Astrocyte (in vitro differentiated cells and primary cell): ENCODE measurements at regions not wholly inside any gene's neighbourhood (a gene's known extent, or its start where the extent isn't known, plus 50 kb on each side); places are given as distances from the start of the nearest gene placed in this dataset.

Experiments used
- DNase-seq: peaks from one replicate; pipeline ENCODE4 v3.0.0-alpha.2; 2010; ENCODE audit warnings: low read depth
- FAIRE-seq: peaks from 2 replicates; lab custom pipeline; 2011; peaks lifted over from hg19 to GRCh38; lab: Jason Lieb, UNC
- H2AFZ ChIP-seq: 2 replicates; pipeline ENCODE4 v1.6.0; 2012; ENCODE audit warnings: low read depth, low read length, inconsistent platforms
- H3K27ac ChIP-seq: 2 replicates; pipeline ENCODE4 v1.5.1; 2011; ENCODE audit warnings: low read depth, low read length, inconsistent platforms
- H3K27me3 ChIP-seq: 2 replicates; pipeline ENCODE4 v1.6.0; 2011; ENCODE audit warnings: low read length, inconsistent platforms; ENCODE audit not compliant: insufficient read depth
- H3K36me3 ChIP-seq: 2 replicates; pipeline ENCODE4 v1.5.1; 2011; ENCODE audit warnings: low read length, inconsistent platforms; ENCODE audit not compliant: insufficient read depth
- H3K4me1 ChIP-seq: 2 replicates; pipeline ENCODE4 v1.5.1; 2011; ENCODE audit warnings: low read length, inconsistent platforms; ENCODE audit not compliant: insufficient read depth
- H3K4me2 ChIP-seq: 2 replicates; pipeline ENCODE4 v1.6.0; 2012; ENCODE audit warnings: low read length, inconsistent platforms
- H3K4me3 ChIP-seq: 2 replicates; pipeline ENCODE4 v1.5.1; 2011; ENCODE audit warnings: low read depth, mild to moderate bottlenecking, low read length, inconsistent platforms; ENCODE audit not compliant: insufficient read depth
- H3K79me2 ChIP-seq: 2 replicates; pipeline ENCODE4 v1.6.0; 2012; ENCODE audit warnings: mild to moderate bottlenecking, low read length, inconsistent platforms; ENCODE audit not compliant: insufficient read depth
- H3K9ac ChIP-seq: 2 replicates; pipeline ENCODE4 v1.6.0; 2012; ENCODE audit warnings: mild to moderate bottlenecking, low read length, inconsistent platforms
- H3K9me3 ChIP-seq: 2 replicates; pipeline ENCODE4 v1.5.1; 2012; ENCODE audit warnings: low read depth, mild to moderate bottlenecking, low read length, inconsistent platforms; ENCODE audit not compliant: insufficient read depth
- H4K20me1 ChIP-seq: 2 replicates; pipeline ENCODE4 v1.6.0; 2012; ENCODE audit warnings: low read length, inconsistent platforms; ENCODE audit not compliant: insufficient read depth
- H3K27ac Mint-ChIP-seq: one replicate; pipeline ENCODE4 v1.8.0; 2021; ENCODE audit warnings: mild to moderate bottlenecking, mixed read lengths; ENCODE audit not compliant: unreplicated experiment
- H3K27me3 Mint-ChIP-seq: one replicate; pipeline ENCODE4 v1.8.0; 2021; ENCODE audit warnings: low read depth, mixed read lengths; ENCODE audit not compliant: unreplicated experiment
- H3K36me3 Mint-ChIP-seq: one replicate; pipeline ENCODE4 v1.8.0; 2021; ENCODE audit warnings: low read depth, mixed read lengths; ENCODE audit not compliant: unreplicated experiment
- H3K4me1 Mint-ChIP-seq: one replicate; pipeline ENCODE4 v1.8.0; 2021; ENCODE audit warnings: low read depth, mixed read lengths; ENCODE audit not compliant: unreplicated experiment
- H3K4me3 Mint-ChIP-seq: one replicate; pipeline ENCODE4 v1.8.0; 2021; ENCODE audit warnings: mild to moderate bottlenecking, moderate library complexity, mixed read lengths; ENCODE audit not compliant: unreplicated experiment
- H3K9me3 Mint-ChIP-seq: one replicate; pipeline ENCODE4 v1.8.0; 2021; ENCODE audit warnings: mild to moderate bottlenecking, mixed read lengths; ENCODE audit not compliant: unreplicated experiment
- CTCF ChIP-seq: IDR thresholded peaks from 2 replicates; pipeline ENCODE4 v1.5.1; 2011; ENCODE audit warnings: low read depth, mild to moderate bottlenecking, inconsistent platforms, low read length, moderate library complexity; ENCODE audit not compliant: insufficient read depth
- EZH2 ChIP-seq: IDR thresholded peaks from 2 replicates; pipeline ENCODE4 v1.6.1; 2012; ENCODE audit warnings: mild to moderate bottlenecking, low read length, inconsistent platforms; ENCODE audit not compliant: insufficient read depth

- H3K4me1 ChIP-seq, result no peaks in the 10 kb centered on the region
- H3K36me3 ChIP-seq, result no peaks in the 10 kb centered on the region
- no peak for DNase-seq
- no peaks in the 10 kb centered on the region for H3K79me2 ChIP-seq
- no peak overlapping the region for H2AFZ ChIP-seq
- no peak overlapping the region for H3K4me3 ChIP-seq
- Mint-ChIP-seq H3K4me3 (no peak overlapping the region), H3K36me3 (no peaks in the 10 kb centered on the region), H3K27ac (no peak overlapping the region), H3K4me1 (peaks cover 2% of the 10 kb centered on the region), H3K9me3 (no peaks in the 10 kb centered on the region), H3K27me3 (no peaks in the 10 kb centered on the region)
- no peak overlapping the region for H3K9ac ChIP-seq
- no peaks in the 10 kb centered on the region for H3K9me3 ChIP-seq
- H3K27me3 ChIP-seq, result no peaks in the 10 kb centered on the region
- H4K20me1 ChIP-seq, result no peaks in the 10 kb centered on the region
- no peak overlapping the region for H3K4me2 ChIP-seq
- FAIRE-seq, result no peak
- TF ChIP-seq CTCF, result no peak
- TF ChIP-seq EZH2, result no peak
- H3K27ac ChIP-seq, result no peak overlapping the region
Measured at GRCh38 chr1:177568622-177569021, 397.9 kb downstream of the BRINP2 start.

DNA sequence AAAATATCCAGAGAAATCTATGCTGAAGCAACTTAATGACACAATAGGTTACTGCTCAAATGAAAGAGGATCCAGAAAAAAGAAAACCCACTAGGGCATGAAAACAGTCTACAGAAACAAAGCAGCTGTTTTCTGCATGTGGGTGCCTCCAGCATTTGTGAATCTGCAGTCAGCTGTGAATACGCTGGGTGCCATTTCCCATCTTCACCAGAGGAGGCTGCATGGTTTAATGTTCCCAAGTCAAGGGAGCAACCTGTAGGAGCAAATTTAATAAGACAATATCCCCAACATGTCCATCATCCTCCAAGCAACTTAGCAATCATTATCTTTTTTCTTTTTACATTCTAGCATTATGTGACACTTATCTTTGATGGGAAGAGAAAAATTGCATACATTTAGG is 396.6 kb downstream of the BRINP2 start:
- Histone ChIP-seq H3K27ac (no peak overlapping the region), H3K79me2 (no peaks in the 10 kb centered on the region), H3K4me3 (no peak overlapping the region), H4K20me1 (no peaks in the 10 kb centered on the region), H2AFZ (no peak overlapping the region), H3K9ac (no peak overlapping the region), H3K27me3 (no peaks in the 10 kb centered on the region), H3K9me3 (no peaks in the 10 kb centered on the region), H3K4me1 (no peaks in the 10 kb centered on the region), H3K4me2 (no peak overlapping the region), H3K36me3 (no peaks in the 10 kb centered on the region)
- Mint-ChIP-seq H3K27me3 (no peaks in the 10 kb centered on the region), H3K4me1 (peaks cover 2% of the 10 kb centered on the region), H3K9me3 (no peaks in the 10 kb centered on the region), H3K27ac (no peak overlapping the region), H3K4me3 (no peak overlapping the region), H3K36me3 (no peaks in the 10 kb centered on the region)
- TF ChIP-seq EZH2 (no peak), CTCF (no peak)
- DNase-seq (no peak), FAIRE-seq (no peak)

GRCh38 chr1:177566495-177566894 is 395.7 kb downstream of the BRINP2 start:
- no peak for FAIRE-seq
- Mint-ChIP-seq H3K27me3 (no peaks in the 10 kb centered on the region), H3K4me3 (no peak overlapping the region), H3K36me3 (no peaks in the 10 kb centered on the region), H3K4me1 (peaks cover 2% of the 10 kb centered on the region), H3K9me3 (no peaks in the 10 kb centered on the region), H3K27ac (no peak overlapping the region)
- no peak overlapping the region for H3K4me3 ChIP-seq
- no peaks in the 10 kb centered on the region for H4K20me1 ChIP-seq
- no peak overlapping the region for H3K4me2 ChIP-seq
- H3K9ac ChIP-seq, result no peak overlapping the region
- no peak overlapping the region for H2AFZ ChIP-seq
- no peaks in the 10 kb centered on the region for H3K27me3 ChIP-seq
- no peak for DNase-seq
- no peaks in the 10 kb centered on the region for H3K9me3 ChIP-seq
- no peaks in the 10 kb centered on the region for H3K79me2 ChIP-seq
- H3K27ac ChIP-seq, result no peak overlapping the region
- no peaks in the 10 kb centered on the region for H3K4me1 ChIP-seq
- H3K36me3 ChIP-seq, result no peaks in the 10 kb centered on the region
- TF ChIP-seq CTCF (no peak), EZH2 (no peak)
